HG02588 (cell line): ENCODE measurements at regions not wholly inside any gene's neighbourhood (a gene's known extent, or its start where the extent isn't known, plus 50 kb on each side); places are given as distances from the start of the nearest gene placed in this dataset.
"Not testable (repeated sequence)": the region's sequence is repeated elsewhere in the genome, so short reads cannot be mapped to it uniquely, and the experiment has no call there.

ENCODE experiments used
- ATAC-seq: cut with Tn5 transposase; IDR thresholded peaks from one replicate; pipeline ENCODE4 v1.9.1; 2021; ENCODE audit warnings: mild to moderate bottlenecking, moderate library complexity; ENCODE audit not compliant: unreplicated experiment

DNA sequence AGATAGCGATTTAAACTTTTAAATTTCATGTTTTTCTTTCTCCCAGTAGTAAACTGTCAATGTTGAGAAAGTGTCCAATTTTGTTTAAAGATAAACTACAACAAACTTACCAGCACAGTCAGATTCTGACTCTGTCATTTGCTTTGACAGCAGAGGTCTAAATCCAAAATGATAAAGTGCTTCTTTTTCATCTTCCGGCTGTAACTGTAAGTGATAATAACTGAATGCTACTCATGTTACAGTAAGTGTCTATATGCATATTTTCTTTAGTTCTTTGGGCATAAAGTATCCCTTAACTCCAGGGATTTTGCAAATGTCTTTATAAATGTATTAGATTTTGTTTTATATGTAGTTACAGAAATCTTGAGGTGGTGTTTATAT lies 610.4 kb downstream of the RFPL4B start:
- no peak for ATAC-seq

DNA sequence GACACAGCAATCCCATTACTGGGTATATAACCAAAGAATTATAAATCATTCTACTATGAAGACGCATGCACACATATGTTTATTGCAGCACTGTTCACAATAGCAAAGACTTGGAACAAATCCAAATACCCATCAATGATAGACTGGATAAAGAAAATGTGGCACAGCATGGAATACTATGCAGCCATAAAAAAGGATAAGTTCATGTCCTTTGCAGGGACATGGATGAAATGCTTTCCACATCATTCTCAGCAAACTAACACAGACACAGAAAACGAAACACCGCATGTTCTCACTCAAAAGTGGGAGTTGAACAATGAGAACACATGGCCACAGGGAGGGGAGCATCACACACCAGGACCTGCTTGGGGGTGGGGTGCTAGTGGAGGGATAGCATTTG lies 613.0 kb downstream of the RFPL4B start:
- not testable (repeated sequence) for ATAC-seq

DNA sequence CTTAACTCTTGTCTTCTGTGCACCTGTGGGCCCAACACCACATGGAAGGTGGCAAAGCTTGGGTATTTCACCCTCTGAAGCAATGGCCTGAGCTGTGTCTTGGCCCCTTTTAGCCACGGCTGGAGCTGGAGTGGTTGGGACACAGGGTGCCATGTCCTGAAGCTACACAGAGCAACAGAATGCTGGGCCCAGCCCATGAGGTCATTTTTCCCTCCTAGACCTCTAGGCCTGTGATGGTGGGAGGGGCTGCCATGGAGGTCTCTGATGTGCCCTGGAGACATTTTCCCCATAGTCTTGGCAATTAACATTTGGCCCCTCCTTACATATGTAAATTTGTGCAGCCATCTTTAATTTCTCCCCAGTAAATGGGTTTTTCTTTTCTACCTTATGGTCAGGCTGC lies 620.8 kb downstream of the RFPL4B start:
- ATAC-seq: no peak

DNA sequence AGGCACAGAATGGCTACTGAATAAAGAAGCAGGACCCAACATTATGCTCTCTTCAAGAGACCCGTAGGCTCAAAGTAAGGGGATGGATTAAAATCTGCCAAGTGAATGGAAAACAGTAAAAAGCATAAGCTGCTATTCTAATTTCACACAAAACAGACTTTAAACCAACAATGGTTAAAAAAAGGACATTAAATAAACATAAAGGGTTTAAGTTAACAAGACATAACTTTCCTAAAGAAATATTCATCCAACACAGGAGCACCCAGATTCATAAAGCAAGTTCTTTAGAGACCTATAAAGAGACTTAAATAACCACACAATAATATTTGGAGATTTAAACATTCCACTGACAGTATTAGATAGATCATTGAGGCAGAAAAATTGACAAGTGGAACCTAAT lies 624.5 kb downstream of the RFPL4B start:
- no peak for ATAC-seq

DNA sequence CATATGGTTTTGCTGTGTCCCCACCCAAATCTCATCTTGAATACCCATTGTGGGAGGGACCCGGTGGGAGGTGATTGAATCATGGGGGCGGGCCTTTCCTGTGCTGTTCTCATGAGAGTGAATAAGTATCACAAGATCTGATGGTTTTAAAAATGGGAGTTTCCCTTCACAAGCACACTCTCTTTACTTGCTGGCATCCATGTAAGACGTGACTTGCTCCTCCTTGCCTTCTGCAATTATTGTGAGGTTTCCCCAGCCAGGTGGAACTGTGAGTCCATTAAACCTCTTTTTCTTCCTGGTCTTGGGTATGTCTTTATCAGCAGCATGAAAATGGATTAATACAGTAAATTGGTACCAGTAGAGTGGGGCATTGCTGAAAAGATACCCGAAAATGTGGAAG lies 627.8 kb downstream of the RFPL4B start:
- not testable (repeated sequence) for ATAC-seq

DNA sequence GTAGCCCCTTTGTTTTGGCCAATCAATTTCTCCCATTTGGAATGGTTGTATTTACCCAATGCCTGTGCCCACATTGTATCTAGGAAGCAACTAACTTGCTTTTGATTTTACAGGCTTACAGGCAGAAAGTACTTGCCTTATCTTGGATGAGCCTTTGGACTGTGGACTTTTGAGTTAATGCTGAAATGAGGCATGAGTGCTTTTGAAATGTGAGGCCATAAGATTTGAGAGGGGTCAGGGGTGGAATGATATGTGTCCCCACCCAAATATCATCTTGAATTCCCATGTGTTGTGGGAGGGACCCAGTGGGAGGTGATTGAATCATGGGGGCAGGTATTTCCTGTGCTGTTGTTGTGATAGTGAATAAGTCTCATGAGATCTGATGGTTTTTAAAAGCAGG lies 629.4 kb downstream of the RFPL4B start:
- ATAC-seq: not testable (repeated sequence)

DNA sequence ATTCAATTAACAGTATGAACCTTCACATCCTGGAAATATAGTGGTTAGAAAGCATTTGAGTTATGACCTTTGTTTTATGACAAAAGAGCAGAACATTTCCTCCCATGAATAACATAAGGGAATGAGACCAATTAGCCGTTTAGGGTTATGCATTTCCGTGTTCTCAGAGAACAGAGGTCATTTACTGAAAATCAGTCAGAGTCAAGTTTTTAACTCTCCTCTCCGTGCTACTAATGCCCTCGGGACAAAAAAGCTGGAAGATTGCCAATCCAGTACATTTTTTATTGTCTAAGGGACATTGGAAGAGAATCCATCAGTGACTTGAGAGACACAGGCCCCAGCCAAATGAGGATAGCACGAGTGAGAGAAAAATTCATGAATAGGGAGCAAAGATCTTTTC lies 632.7 kb downstream of the RFPL4B start:
- no peak for ATAC-seq

DNA sequence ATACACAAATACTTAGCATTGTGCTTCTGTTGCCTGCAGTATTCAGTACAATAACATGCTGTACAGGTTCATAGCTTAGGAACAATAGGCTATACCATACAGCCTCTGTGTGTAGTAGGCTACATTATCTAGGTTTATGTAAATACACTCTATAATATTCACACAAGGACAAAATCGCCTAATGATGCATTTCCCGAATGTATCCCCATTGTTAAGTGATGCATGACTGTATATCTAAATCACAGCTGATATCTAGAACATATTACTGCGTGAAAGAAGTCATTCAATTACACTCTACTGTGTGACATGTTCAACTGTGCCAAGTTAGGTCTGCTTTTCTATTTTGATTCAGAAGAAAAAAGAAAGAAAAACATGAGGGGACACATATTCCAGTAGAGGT lies 633.5 kb downstream of the RFPL4B start:
- no peak for ATAC-seq

DNA sequence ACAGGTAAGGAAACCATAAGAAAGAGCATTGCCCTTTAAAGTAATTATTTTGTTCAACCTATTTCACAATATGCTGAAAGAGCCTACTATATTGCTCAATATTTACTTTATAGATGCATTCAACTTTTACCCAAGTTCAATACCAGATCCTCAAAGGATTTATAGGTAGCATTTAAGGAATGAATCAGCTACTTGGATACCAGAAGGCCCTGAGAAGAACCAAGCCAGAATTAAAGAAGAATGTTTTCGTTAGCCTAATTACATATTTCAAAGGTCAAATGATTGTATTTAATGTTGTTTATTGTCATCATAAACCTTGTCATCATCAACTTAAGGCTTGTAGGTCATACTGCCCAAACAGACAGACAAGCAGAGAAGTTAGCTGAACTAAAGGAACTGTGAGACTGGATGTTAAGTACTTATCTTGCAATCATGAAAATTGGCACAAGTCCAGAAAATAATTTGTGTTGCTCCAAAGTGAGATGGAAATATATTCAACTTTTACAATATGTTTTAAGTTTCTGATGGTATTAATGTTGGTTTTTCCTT lies 636.7 kb downstream of the RFPL4B start:
- no peak for ATAC-seq

DNA sequence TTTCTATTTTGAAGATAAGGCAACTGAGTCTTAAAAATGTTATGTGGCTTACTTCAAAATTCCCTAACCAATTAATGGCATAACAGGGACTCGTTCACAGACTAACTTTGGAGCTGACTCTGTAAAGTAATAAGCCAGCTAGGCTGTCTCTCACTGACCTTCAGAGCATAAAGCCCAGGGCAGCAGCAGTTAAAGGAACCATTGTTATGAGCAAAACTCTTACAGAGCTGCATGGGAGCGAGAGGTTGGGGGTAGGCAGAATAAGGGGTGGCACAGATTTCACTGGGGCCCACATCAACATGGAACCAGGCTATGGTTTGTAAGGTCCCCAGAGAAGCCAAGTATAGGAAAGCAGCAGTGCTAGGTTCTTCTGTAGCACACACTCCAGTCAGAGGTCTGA lies 637.8 kb downstream of the RFPL4B start:
- no peak for ATAC-seq

DNA sequence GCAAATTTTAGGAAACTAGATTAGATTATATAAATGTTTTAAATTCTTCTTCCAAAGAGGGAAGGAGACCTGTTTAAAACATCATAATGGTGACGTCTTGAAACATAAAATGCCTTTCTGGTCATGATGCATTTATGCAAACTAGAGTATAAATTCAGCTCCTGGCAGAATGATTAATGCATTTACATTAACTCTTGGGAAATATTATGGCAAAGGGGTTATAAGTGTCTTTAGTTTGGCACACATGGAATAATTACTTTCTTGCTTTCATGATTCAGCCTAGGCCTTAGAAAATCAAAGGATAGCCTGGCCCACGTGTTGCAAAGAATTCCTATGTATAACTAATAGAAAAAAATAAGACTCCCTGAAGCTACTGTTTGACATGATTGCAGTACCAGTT lies 639.2 kb downstream of the RFPL4B start:
- ATAC-seq: no peak

DNA sequence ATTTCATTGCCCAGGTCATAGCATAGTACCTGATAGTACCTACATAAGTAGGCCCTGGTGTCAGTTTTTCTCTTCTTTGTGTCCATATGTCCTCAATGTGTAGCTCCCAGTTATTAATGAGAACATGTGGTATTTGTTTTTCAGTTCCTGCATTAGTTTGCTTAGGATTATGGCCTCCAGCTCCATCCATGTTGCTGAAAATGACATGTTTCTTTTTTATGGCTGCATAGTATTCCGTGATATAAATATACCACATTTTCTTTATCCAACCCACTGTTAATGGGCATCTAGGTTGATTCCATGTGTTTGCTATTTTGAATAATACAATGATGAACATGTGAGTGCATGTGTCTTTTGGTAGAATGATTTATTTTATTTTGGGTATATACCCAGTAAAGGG lies 641.6 kb downstream of the RFPL4B start:
- ATAC-seq: no peak

DNA sequence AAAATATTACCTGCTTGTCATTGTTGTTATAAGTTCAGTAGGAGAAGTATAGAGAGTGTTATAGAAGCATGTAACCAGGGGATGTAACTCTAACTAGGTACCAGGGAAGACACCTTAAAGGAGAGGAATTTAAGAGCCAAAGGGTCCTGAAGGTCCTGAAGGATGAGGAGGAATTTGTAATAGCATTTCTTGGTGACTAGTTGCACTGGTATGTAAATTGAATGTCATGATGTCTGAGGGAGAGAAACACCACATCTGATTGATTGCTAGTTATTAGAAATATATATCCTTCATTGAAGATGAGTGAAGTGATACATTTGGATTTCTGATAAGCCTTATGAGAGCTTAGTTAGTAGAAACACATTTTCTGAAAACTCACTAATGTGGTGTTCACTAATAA lies 643.8 kb downstream of the RFPL4B start:
- ATAC-seq: no peak

DNA sequence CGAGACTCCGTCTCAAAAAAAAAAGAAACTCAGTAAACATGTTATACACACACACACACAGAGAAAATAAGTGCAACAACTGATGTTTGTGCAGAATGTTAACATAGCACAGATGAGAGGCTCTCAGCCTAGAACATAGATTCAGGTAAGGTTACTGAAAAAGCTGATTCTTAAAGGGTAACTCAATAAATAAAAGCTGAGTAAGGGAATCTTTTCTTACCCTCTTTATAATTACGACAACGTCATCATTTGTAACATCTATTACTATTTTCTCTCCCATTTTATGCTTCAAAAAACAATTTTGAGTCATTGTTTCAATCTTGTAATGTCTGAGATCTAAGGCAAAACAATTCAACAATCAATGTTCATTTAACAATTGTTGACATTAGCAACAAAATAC lies 644.8 kb downstream of the RFPL4B start:
- ATAC-seq: no peak

DNA sequence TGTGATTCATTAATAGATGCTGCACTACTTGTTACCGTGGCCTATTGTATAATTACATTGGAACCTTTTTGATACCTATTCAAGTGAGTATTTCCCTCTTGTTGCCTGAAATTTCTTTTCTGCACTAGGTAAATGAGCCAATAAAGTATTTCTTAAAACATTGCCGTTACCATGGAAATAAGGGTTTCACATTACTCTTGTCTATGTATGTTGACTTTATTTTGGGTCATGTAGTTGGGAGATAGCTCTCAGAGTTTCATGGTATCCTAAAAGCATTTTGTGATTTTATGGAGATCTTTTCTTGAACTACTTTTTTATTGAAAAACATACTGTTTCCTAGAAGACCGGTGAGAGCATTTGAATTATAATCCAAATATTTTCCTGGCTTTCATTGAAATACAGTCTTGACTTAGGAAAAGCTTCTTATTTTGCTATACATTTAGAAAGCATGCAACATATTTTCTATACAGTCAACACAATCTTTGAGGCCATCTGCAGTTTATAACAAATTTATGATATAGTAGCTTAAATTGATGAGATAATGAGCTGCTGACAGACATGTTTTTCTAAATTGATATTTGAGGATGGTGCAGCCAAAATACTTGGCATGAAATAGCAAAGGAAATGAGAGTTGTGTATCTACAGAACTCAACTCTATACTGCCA lies 650.4 kb downstream of the RFPL4B start:
- no peak for ATAC-seq

DNA sequence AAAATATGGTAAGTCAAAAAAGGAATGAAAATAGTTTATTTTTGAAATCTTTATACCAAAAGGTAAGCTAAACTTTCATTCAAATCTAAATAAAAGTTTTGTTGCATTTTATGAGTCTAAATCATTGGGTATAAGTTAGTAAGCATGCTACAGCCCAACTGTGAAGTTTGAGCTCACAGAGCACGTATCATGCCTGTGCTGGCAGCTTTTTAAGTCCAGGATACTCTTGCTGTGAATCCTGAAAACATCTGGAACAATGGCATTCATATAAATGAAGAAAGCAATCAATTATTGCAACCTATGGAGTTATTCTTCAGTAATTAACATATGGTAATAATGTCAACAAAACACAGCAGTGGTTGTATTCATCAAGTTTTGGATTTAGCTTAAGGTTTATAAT lies 656.9 kb downstream of the RFPL4B start:
- ATAC-seq: no peak

DNA sequence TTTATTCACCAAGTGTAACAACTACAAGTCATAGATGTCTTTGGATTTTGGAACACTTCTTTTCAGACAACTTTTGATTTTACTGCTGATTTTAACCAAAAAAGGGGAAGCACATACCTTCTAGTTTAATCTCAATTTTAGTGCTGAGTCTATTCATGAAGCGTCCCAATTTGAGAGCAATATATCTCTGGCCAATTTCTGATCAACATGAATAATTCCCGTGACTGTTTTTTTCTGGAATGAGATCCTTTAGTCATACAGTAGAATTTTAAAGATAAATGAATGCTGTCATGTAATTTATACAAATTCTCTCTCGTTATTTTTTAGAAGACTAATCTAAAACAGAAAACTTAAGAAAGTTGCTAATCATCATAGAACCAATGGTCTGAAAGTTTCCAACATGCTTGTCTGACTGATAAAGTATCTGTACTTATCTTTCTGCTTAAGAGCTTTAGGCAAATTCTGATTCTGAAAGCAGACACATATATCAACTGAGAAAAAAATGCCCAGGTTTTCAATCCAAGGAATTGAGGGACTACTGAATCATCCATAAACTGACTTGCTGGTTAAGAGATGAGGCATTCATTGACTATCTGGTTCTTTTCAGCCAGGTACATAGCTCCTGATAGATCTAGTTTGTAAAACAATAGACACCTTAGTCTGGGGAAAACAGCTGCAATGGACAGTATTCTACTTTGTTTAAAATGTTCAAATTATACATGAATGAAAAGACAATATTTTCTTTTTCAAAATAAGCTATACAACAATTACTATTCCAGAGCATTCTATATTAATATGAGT lies 657.5 kb downstream of the RFPL4B start:
- no peak for ATAC-seq

DNA sequence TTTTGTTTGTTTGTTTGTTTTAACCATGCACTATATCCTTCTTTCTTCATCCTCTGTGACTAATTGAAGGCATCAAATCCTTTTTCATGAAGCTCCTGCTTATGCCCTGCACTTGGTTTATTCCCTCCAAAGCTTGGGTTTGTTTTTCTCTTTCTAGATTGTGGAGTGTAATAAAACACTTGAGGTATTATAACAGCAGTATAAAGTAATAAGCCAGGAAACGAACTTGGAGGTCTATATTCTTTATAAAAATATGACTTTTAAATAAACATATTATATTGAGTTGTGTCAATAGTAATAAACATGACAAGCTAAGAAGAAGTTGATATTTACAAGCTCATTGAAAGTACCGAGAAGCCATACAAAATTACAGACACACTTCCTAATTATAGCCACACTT lies 659.4 kb downstream of the RFPL4B start:
- no peak for ATAC-seq

DNA sequence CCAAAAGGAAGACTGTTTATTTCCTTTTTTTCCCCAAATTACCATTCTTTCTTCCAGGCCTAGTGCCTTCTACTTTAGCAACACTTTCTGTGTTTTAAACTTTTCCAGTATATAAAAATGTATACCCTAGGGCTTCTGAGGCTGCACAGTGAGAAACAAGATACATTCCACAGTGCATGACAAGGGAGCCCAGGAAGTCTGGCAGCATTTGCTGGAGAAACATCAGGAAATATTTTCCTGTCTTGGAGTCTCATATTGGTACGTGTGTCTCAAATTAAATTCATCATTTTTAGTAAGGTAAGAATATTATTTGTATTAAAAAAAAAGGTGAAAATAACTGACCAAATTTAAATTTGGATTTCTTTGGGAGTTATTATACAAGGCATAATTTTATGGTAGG lies 662.6 kb downstream of the RFPL4B start:
- no peak for ATAC-seq

DNA sequence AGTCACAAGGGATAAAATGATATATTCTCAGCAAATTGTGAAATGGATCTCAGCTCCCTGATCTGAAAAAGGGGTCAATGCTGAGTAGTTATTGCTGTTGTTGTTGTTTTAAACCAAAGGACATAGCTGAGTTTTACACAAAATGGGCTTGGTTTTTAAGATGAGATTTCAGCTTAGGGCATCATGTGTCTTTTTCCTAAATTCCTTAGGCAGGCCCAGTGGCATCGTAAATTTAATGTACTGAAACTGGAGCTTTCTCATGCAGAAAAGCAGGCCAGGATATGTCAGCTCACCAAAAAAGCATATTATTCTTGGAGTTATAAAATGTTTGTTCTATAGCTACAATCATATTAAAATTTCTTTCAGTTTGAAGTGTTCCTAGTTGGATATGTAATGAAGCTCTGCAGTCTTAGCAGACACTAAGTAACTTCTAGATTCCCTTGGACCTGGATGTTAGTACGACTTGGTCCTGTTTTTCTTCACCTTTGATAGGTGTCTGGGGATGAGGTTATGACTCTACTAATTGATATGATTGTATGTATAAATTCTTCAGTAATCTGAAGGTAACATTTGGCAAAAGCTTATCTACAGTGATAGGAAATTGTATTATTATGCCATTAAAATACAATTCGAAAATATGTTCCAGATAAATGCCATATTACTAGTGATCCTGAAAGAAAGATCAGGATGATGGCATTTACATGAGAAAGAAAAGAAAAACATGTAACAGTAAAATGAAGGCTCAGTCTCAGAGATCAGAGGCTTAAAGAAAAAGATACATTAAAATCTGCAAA lies 663.3 kb downstream of the RFPL4B start:
- no peak for ATAC-seq

DNA sequence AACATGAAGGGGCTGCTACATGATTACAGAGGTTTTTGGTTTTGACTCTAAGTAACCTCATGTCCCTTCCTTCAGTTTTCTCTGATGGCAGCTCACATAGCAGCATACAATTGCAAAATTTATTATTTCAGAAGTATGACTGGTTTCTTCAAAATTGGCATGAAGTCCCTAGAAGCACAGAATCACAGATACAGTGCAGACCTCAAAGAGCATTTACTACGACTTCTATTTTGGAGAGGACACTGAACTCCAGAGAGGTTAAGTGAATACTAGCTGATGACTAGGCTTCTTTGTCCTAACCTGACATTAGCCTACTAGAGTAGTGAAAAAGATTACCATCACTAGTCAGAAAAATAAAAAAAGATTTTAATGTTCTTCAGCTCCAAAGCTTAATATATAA lies 664.3 kb downstream of the RFPL4B start:
- no peak for ATAC-seq

DNA sequence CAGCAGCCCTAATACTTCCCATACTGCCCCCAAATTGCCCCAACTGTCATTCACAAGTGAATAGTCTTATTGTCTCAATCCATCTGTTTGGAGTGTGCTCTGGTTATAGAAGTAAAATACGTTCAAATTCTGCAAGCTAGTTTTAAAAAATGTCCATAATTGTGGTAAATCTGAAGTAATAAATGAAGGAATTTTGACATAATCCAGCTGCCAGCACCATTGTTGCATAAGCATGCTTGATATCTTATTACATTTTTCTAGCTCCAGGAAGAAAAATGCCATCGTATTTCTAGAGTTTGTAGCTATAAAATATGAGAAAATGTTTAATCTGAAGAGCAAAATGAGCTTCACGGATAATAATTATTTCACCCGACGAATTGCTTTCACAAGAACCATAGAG lies 664.7 kb downstream of the RFPL4B start:
- ATAC-seq: no peak
